Neural progenitor cell (in vitro differentiated cells): ENCODE measurements at regions not wholly inside any gene's neighbourhood (a gene's known extent, or its start where the extent isn't known, plus 50 kb on each side); places are given as distances from the start of the nearest gene placed in this dataset.

ENCODE experiments used
- EZH2 ChIP-seq: fragments of 200-600 bp; sonication (generic); IDR thresholded peaks from 2 replicates; pipeline ENCODE4 v1.6.1; 2017; ENCODE audit warnings: antibody characterized with exemption, mild to moderate bottlenecking, moderate library complexity
- TF ChIP-seq, protein P1 (sequence below): fragments of 200-600 bp; sonication (generic); IDR thresholded peaks from 2 replicates; pipeline ENCODE4 v1.5.1; 2017; ENCODE audit warnings: antibody characterized with exemption, mild to moderate bottlenecking

DNA sequence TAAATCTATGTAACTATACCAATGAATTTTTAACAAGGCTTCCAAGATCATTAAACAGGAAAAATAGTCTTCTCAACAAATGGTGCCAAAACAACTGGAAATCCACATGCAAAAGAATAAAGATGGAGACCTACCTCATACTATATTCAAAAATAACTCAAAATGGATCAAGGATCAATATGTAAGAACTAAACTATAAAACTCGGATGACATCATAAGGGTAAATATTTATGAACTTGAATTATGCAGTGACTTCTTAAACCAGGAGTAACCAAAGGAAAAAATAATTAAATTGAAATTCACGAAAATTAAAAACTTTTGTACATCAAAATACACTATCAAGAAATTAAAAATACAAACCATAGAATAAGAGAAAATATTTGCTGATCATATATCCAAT lies 728.7 kb upstream of the GHITM start:
- TF ChIP-seq EZH2 = no peak
- TF ChIP-seq, protein P1, sequence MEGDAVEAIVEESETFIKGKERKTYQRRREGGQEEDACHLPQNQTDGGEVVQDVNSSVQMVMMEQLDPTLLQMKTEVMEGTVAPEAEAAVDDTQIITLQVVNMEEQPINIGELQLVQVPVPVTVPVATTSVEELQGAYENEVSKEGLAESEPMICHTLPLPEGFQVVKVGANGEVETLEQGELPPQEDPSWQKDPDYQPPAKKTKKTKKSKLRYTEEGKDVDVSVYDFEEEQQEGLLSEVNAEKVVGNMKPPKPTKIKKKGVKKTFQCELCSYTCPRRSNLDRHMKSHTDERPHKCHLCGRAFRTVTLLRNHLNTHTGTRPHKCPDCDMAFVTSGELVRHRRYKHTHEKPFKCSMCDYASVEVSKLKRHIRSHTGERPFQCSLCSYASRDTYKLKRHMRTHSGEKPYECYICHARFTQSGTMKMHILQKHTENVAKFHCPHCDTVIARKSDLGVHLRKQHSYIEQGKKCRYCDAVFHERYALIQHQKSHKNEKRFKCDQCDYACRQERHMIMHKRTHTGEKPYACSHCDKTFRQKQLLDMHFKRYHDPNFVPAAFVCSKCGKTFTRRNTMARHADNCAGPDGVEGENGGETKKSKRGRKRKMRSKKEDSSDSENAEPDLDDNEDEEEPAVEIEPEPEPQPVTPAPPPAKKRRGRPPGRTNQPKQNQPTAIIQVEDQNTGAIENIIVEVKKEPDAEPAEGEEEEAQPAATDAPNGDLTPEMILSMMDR = no peak
